Nephron progenitor cell (in vitro differentiated cells): ENCODE measurements at regions not wholly inside any gene's neighbourhood (a gene's known extent, or its start where the extent isn't known, plus 50 kb on each side); places are given as distances from the start of the nearest gene placed in this dataset.

Source experiments
- DNase-seq: peaks from one replicate; pipeline ENCODE4 v3.0.0; 2021
- H3K27ac Mint-ChIP-seq: 2 replicates; pipeline ENCODE4 v1.8.0; 2021; ENCODE audit warnings: mild to moderate bottlenecking, moderate library complexity, mixed read lengths
- H3K27me3 Mint-ChIP-seq: 2 replicates; pipeline ENCODE4 v1.8.0; 2021; ENCODE audit warnings: mild to moderate bottlenecking, low read depth, mixed read lengths; ENCODE audit not compliant: poor library complexity
- H3K36me3 Mint-ChIP-seq: 2 replicates; pipeline ENCODE4 v1.8.0; 2021; ENCODE audit warnings: low read depth, mixed read lengths
- H3K4me1 Mint-ChIP-seq: 2 replicates; pipeline ENCODE4 v1.8.0; 2021; ENCODE audit warnings: mixed read lengths
- H3K4me3 Mint-ChIP-seq: 2 replicates; pipeline ENCODE4 v1.8.0; 2021; ENCODE audit warnings: mild to moderate bottlenecking, moderate library complexity, mixed read lengths
- H3K9me3 Mint-ChIP-seq: 2 replicates; pipeline ENCODE4 v1.8.0; 2021; ENCODE audit warnings: mild to moderate bottlenecking, moderate library complexity, mixed read lengths
- CTCF ChIP-seq: fragments of 200-600 bp; sonication (generic); IDR thresholded peaks from 2 replicates; pipeline ENCODE4 v1.5.0; 2021; ENCODE audit warnings: antibody characterized with exemption

DNA sequence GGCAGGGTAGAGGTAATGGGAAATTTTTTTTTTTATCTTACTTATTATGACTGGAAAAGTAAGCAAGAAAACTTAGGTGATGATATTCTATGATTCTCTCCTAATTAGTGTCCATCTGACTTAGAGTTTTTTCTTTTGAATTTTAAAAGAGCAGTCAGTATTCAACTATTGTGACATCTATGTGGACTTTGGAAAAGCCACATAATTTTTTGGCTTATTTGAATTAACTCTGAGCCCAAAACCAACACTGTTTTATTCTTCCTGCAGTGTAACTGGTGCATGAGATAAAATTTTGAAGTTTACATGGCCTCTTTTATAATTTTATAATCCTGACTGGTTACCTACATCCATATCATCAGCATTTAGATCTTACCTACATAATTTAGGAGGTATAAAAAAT, 619.7 kb downstream of the EPM2A start:
- Mint-ChIP-seq H3K4me3 (no peak overlapping the region), H3K36me3 (no peaks in the 10 kb centered on the region), H3K4me1 (no peaks in the 10 kb centered on the region), H3K27ac (no peak overlapping the region), H3K9me3 (peaks cover 8% of the 10 kb centered on the region), H3K27me3 (peaks cover 7% of the 10 kb centered on the region)
- DNase-seq, result no peak
- TF ChIP-seq CTCF, result no peak

GRCh38 chr6:145116591-145117178, 618.6 kb downstream of the EPM2A start:
- TF ChIP-seq CTCF, result no peak
- Mint-ChIP-seq H3K27me3 (peaks cover 7% of the 10 kb centered on the region), H3K9me3 (peaks cover 8% of the 10 kb centered on the region), H3K4me3 (no peak overlapping the region), H3K4me1 (no peaks in the 10 kb centered on the region), H3K27ac (no peak overlapping the region), H3K36me3 (no peaks in the 10 kb centered on the region)
- no peak for DNase-seq

- peaks cover 5% of the 10 kb centered on the region for H3K27me3 Mint-ChIP-seq
- TF ChIP-seq CTCF, result no peak
- no peak overlapping the region for H3K4me3 Mint-ChIP-seq
- DNase-seq, result no peak
- no peaks in the 10 kb centered on the region for H3K4me1 Mint-ChIP-seq
- H3K9me3 Mint-ChIP-seq, result peaks cover 13% of the 10 kb centered on the region
- H3K36me3 Mint-ChIP-seq, result no peaks in the 10 kb centered on the region
- no peak overlapping the region for H3K27ac Mint-ChIP-seq
Observed at GRCh38 chr6:145118224-145118623, 617.1 kb downstream of the EPM2A start.

DNA sequence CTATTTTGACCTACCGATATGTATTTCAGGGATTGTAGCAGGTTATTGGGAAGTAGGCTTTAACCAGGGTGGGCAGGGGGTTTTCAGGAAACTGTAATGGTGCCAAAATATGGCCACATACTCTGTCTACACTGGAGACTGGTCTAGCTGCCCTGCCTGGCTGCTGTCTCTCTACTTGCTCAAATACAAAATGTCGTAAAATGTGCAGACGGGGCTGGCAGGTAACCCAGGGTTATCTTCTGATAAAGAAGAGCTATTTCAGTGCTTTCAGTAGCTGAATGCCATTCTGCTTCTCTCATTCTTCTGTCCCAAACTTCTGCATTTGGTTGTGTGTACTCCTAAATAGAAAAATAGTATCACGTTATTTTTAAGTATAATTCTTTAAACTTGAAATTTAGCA, 616.2 kb downstream of the EPM2A start:
- Mint-ChIP-seq H3K27me3 (peaks cover 5% of the 10 kb centered on the region), H3K36me3 (no peaks in the 10 kb centered on the region), H3K9me3 (peaks cover 19% of the 10 kb centered on the region)

DNA sequence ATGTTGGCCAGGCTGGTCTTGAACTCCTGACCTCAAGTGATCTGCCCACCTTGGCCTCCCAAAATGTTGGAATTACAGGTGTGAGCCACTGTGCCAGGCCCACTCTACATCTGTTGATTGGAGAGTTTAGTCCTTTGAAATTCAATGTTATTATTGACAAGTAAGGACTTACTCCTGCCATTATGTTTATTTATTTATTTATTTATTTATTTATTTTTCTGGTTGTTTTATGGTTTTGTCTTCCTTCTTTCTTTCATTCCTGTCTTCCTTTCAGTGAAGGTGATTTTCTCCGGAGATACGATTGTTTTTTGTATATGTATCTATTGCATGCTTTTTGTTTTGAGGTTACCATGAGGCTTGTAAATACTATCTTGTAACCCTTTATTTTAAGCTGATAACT, 602.6 kb downstream of the EPM2A start:
- Mint-ChIP-seq H3K4me1 (no peaks in the 10 kb centered on the region), H3K27me3 (no peaks in the 10 kb centered on the region), H3K27ac (no peak overlapping the region), H3K9me3 (peaks cover 21% of the 10 kb centered on the region), H3K36me3 (no peaks in the 10 kb centered on the region), H3K4me3 (no peak overlapping the region)
- no peak for DNase-seq
- no peak for TF ChIP-seq CTCF

More for the DNA sequence above, 616.2 kb downstream of the EPM2A start:
- H3K4me3 Mint-ChIP-seq, result no peak overlapping the region
- no peak overlapping the region for H3K27ac Mint-ChIP-seq
- no peak for DNase-seq
- H3K4me1 Mint-ChIP-seq, result no peaks in the 10 kb centered on the region
- TF ChIP-seq CTCF, result no peak

DNA sequence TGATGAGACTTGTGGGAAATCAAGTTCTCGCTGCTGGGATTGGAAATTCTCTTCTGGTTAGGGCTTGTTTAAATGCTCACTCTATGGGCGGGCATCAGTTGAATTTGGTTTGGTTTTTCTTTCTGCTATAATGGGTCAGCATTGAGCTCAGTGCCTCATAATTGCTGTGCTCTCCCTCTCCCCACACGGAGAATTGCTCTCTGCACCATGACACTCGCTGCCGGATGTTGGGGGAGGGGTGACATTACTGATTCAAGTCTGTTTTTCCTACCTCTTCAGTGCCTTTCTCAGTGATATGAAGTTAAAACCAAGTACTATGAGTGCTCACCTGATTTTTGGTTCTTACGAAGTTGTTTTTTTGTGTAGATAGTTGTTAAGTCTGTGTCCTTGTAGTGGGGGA, 599.6 kb downstream of the EPM2A start:
- no peaks in the 10 kb centered on the region for H3K36me3 Mint-ChIP-seq
- peaks cover 22% of the 10 kb centered on the region for H3K4me1 Mint-ChIP-seq
- no peaks in the 10 kb centered on the region for H3K27me3 Mint-ChIP-seq
- no peak for DNase-seq
- no peak overlapping the region for H3K27ac Mint-ChIP-seq
- H3K4me3 Mint-ChIP-seq, result no peak overlapping the region
- TF ChIP-seq CTCF, result no peak
- H3K9me3 Mint-ChIP-seq, result peaks cover 8% of the 10 kb centered on the region
